ENCODE measurements at regions not wholly inside any gene's neighbourhood (a gene's known extent, or its start where the extent isn't known, plus 50 kb on each side); places are given as distances from the start of the nearest gene placed in this dataset.

DNA sequence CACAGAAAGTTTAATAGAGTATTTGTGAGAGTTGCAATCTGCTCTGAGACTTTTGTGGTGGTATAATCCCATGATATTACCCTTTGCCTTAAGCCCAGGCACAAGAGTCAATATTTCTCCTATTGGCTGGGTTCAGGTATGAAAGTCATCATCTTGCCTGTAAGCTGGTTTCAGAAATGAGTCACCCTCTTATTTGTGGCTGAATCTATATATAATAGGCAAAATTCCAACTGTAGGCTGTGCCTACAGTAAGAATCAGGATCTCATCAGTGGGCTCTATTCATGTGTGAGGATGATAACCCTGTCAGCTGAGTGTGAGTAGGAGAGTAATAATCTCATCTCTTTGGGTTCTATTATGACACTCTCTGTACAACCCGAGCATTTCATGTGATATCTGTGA lies 2103.1 kb downstream of the TP53TG3F start:
- TF ChIP-seq, protein P1, sequence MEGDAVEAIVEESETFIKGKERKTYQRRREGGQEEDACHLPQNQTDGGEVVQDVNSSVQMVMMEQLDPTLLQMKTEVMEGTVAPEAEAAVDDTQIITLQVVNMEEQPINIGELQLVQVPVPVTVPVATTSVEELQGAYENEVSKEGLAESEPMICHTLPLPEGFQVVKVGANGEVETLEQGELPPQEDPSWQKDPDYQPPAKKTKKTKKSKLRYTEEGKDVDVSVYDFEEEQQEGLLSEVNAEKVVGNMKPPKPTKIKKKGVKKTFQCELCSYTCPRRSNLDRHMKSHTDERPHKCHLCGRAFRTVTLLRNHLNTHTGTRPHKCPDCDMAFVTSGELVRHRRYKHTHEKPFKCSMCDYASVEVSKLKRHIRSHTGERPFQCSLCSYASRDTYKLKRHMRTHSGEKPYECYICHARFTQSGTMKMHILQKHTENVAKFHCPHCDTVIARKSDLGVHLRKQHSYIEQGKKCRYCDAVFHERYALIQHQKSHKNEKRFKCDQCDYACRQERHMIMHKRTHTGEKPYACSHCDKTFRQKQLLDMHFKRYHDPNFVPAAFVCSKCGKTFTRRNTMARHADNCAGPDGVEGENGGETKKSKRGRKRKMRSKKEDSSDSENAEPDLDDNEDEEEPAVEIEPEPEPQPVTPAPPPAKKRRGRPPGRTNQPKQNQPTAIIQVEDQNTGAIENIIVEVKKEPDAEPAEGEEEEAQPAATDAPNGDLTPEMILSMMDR (IDR thresholded peaks at IDR 0.05; ENCODE audit: low read depth, low read length, poor library complexity, severe bottlenecking), result no peak
- no peak for TF ChIP-seq EZH2phosphoT487 (IDR thresholded peaks at IDR 0.05; ENCODE audit: borderline replicate concordance, low read length)

Measured in DOHH2 (cell line).